ENCODE measurements at regions not wholly inside any gene's neighbourhood (a gene's known extent, or its start where the extent isn't known, plus 50 kb on each side); places are given as distances from the start of the nearest gene placed in this dataset.

GRCh38 chr14:28077021-28077420 lies 689.6 kb upstream of the FOXG1 start:
- Histone ChIP-seq H3K4me2 (ENCODE audit: control insufficient read depth, extremely low read depth, insufficient read depth, low read depth, low read length) (no peak overlapping the region), H3K27ac (ENCODE audit: control insufficient read depth, insufficient read depth, low read length) (no peak overlapping the region), H3K4me1 (ENCODE audit: control insufficient read depth, extremely low read depth, insufficient read depth, low read length) (no peaks in the 10 kb centered on the region), H3K9ac (ENCODE audit: control insufficient read depth, extremely low read depth, insufficient read depth, low read length) (no peak overlapping the region), H3K9me1 (ENCODE audit: control insufficient read depth, extremely low read depth, insufficient read depth, low read length) (no peaks in the 10 kb centered on the region), H3K9me3 (ENCODE audit: control insufficient read depth, low read depth, low read length) (peaks cover 5% of the 10 kb centered on the region), H3K79me2 (ENCODE audit: control insufficient read depth, insufficient read depth, low read length) (no peaks in the 10 kb centered on the region), H3K4me3 (ENCODE audit: control insufficient read depth in 2 of 3, extremely low read depth in 1 of 3, insufficient read depth in 2 of 3, low read depth in 1 of 3, low read length in 3 of 3) (no peak overlapping the region), H3K36me3 (ENCODE audit: control insufficient read depth in 2 of 2, extremely low read depth in 1 of 2, insufficient read depth in 2 of 2, low read length in 2 of 2) (no peaks in the 10 kb centered on the region), H3K27me3 (ENCODE audit: control insufficient read depth, extremely low read depth, insufficient read depth, low read length) (no peaks in the 10 kb centered on the region), H4K20me1 (ENCODE audit: control insufficient read depth, extremely low read depth, insufficient read depth, low read length) (no peaks in the 10 kb centered on the region), H2AFZ (ENCODE audit: control insufficient read depth, low read length) (no peak overlapping the region)
- TF ChIP-seq CTCF (optimal IDR thresholded peaks at IDR 0.05 in 1 of 3, IDR thresholded peaks at IDR 0.05 in 1 of 3, conservative IDR thresholded peaks at IDR 0.05 in 1 of 3; ENCODE audit: extremely low read depth in 1 of 3, insufficient read depth in 2 of 3, low read length in 3 of 3) (no peak), EZH2 (IDR thresholded peaks at IDR 0.05; ENCODE audit: low read length) (no peak)
- DNase-seq (ENCODE audit: low read depth, low spot score), result no peak
- dilution Hi-C loops (cut with MboI; ENCODE audit: extremely low pct_ligation_motif_present, low sequenced_read_pairs), result no loop called here
- no peak for FAIRE-seq

GRCh38 chr14:28083389-28083788 lies 683.2 kb upstream of the FOXG1 start:
- dilution Hi-C loops (cut with MboI; ENCODE audit: extremely low pct_ligation_motif_present, low sequenced_read_pairs), result no loop called here
- Histone ChIP-seq H3K79me2 (ENCODE audit: control insufficient read depth, insufficient read depth, low read length) (no peaks in the 10 kb centered on the region), H3K4me2 (ENCODE audit: control insufficient read depth, extremely low read depth, insufficient read depth, low read depth, low read length) (no peak overlapping the region), H3K4me3 (ENCODE audit: control insufficient read depth in 2 of 3, extremely low read depth in 1 of 3, insufficient read depth in 2 of 3, low read depth in 1 of 3, low read length in 3 of 3) (no peak overlapping the region), H3K9me3 (ENCODE audit: control insufficient read depth, low read depth, low read length) (no peaks in the 10 kb centered on the region), H2AFZ (ENCODE audit: control insufficient read depth, low read length) (no peak overlapping the region), H3K4me1 (ENCODE audit: control insufficient read depth, extremely low read depth, insufficient read depth, low read length) (no peaks in the 10 kb centered on the region), H3K9ac (ENCODE audit: control insufficient read depth, extremely low read depth, insufficient read depth, low read length) (no peak overlapping the region), H4K20me1 (ENCODE audit: control insufficient read depth, extremely low read depth, insufficient read depth, low read length) (no peaks in the 10 kb centered on the region), H3K27me3 (ENCODE audit: control insufficient read depth, extremely low read depth, insufficient read depth, low read length) (no peaks in the 10 kb centered on the region), H3K27ac (ENCODE audit: control insufficient read depth, insufficient read depth, low read length) (no peak overlapping the region), H3K36me3 (ENCODE audit: control insufficient read depth in 2 of 2, extremely low read depth in 1 of 2, insufficient read depth in 2 of 2, low read length in 2 of 2) (no peaks in the 10 kb centered on the region), H3K9me1 (ENCODE audit: control insufficient read depth, extremely low read depth, insufficient read depth, low read length) (no peaks in the 10 kb centered on the region)
- no peak for TF ChIP-seq CTCF (optimal IDR thresholded peaks at IDR 0.05 in 1 of 3, IDR thresholded peaks at IDR 0.05 in 1 of 3, conservative IDR thresholded peaks at IDR 0.05 in 1 of 3; ENCODE audit: extremely low read depth in 1 of 3, insufficient read depth in 2 of 3, low read length in 3 of 3)
- no peak for TF ChIP-seq EZH2 (IDR thresholded peaks at IDR 0.05; ENCODE audit: low read length)
- DNase-seq (ENCODE audit: low read depth, low spot score), result no peak
- no peak for FAIRE-seq

Measured in keratinocyte (primary cell).